ENCODE measurements at regions not wholly inside any gene's neighbourhood (a gene's known extent, or its start where the extent isn't known, plus 50 kb on each side); places are given as distances from the start of the nearest gene placed in this dataset.

DNA sequence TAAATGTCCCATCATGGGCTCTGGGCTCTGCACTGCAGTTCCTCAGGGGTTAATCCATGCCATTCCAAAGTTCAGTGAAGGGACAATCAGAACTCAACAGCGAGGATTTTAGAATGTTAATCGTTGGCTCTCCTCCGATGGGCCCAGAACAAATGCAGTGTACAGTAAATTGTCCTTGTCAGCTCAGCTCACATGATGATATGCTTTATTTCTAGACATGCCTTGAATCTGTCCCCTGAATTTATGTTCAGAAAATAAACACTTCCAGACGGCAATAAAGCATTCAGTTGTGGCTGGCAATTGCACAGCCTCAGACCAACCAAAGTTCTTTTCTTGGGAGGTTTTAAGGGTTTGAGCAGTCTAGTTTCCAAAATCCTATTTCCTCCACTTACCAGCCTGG is 981.2 kb downstream of the BCL11A start:
- no peak for DNase-seq (ENCODE audit: low read depth)
- H3K4me3 ChIP-seq (ENCODE audit: low read depth, low read length), result no peak overlapping the region
- TF ChIP-seq, protein P1, sequence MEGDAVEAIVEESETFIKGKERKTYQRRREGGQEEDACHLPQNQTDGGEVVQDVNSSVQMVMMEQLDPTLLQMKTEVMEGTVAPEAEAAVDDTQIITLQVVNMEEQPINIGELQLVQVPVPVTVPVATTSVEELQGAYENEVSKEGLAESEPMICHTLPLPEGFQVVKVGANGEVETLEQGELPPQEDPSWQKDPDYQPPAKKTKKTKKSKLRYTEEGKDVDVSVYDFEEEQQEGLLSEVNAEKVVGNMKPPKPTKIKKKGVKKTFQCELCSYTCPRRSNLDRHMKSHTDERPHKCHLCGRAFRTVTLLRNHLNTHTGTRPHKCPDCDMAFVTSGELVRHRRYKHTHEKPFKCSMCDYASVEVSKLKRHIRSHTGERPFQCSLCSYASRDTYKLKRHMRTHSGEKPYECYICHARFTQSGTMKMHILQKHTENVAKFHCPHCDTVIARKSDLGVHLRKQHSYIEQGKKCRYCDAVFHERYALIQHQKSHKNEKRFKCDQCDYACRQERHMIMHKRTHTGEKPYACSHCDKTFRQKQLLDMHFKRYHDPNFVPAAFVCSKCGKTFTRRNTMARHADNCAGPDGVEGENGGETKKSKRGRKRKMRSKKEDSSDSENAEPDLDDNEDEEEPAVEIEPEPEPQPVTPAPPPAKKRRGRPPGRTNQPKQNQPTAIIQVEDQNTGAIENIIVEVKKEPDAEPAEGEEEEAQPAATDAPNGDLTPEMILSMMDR (IDR thresholded peaks at IDR 0.05; ENCODE audit: control insufficient read depth, extremely low read depth, insufficient read depth), result no peak

DNA sequence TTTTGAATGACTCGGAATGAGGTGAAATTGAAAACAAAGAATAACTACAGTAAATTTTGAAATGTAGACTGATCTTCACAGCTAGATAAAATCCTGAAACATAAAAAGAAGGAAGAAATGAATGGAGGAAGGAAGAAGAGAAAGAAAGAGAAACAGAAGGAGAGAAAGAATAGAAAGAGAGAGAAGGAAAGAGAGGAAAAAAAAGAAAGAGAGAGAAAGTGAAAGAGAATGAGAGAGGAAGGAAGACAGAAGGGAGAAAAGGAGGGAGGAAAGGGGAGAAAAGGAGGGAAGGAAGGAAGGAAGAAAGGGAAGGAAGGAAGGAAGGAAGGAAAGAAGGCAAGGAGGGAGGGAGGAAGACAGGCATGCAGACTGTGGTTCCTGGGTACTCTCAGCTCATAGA is 982.6 kb downstream of the BCL11A start:
- DNase-seq (ENCODE audit: low read depth), result no peak
- TF ChIP-seq, protein P1 (IDR thresholded peaks at IDR 0.05; ENCODE audit: control insufficient read depth, extremely low read depth, insufficient read depth), result no peak
- H3K4me3 ChIP-seq (ENCODE audit: low read depth, low read length), result no peak overlapping the region

DNA sequence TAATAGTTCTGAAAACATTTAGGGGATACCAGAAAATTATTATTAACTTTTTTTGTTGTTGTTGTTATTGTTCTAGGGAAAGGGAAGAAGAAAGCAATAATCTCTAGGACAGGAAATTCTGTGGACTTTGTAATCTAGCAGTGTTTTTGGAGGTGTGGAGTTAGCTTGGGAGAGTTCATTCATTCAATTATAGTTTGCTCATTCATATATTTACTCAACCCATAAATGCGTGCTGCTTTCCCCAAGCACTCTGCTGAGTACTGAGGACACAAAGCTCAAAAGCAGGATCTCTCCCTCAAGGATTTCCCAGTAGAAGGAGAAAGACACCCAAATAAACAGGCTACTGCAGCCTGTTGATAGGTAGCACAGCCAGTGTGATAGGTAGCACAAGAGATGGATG is 984.3 kb downstream of the BCL11A start:
- H3K4me3 ChIP-seq (ENCODE audit: low read depth, low read length), result no peak overlapping the region
- TF ChIP-seq, protein P1 (IDR thresholded peaks at IDR 0.05; ENCODE audit: control insufficient read depth, extremely low read depth, insufficient read depth), result no peak
- DNase-seq (ENCODE audit: low read depth), result no peak

DNA sequence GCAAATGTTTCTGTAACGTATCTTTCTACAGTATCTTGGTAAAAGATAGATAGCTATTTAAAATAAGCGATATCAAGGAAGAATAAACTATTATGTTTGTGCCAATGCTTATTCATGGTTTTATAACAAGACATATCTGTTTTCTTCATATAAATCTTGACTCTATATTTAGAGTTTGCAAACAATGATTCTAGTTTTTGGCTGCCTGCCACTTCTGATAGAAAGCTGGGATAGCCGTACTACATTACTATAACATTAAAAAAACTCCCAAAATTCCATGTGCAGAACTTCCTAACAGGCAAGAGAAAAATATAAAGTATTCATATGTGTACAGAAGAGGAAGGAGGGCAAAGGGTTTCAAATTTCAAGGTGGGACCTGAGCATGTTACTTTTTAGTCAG is 985.0 kb downstream of the BCL11A start:
- TF ChIP-seq, protein P1 (IDR thresholded peaks at IDR 0.05; ENCODE audit: control insufficient read depth, extremely low read depth, insufficient read depth), result no peak
- H3K4me3 ChIP-seq (ENCODE audit: low read depth, low read length), result no peak overlapping the region
- no peak for DNase-seq (ENCODE audit: low read depth)

DNA sequence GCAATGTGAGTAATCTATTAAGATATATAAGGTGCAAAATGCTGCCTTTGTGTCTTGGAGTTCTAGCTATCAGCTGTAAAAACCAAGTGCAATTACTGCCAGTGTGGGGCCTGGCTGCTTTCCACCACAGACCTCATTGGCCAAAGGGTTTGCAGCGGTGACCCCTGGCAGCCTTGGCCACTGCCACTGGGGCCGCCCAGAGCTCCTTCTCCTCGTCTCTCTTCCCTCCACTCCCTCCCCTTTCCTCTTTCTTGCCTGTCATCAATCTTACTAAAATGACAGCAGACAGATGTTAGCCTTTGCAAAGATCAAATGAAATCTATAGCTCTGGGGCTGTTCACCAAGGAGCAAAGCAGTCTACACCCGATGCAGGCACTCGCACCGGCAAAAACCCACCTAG is 986.3 kb downstream of the BCL11A start:
- no peak for DNase-seq (ENCODE audit: low read depth)
- no peak overlapping the region for H3K4me3 ChIP-seq (ENCODE audit: low read depth, low read length)
- TF ChIP-seq, protein P1 (IDR thresholded peaks at IDR 0.05; ENCODE audit: control insufficient read depth, extremely low read depth, insufficient read depth), result no peak

DNA sequence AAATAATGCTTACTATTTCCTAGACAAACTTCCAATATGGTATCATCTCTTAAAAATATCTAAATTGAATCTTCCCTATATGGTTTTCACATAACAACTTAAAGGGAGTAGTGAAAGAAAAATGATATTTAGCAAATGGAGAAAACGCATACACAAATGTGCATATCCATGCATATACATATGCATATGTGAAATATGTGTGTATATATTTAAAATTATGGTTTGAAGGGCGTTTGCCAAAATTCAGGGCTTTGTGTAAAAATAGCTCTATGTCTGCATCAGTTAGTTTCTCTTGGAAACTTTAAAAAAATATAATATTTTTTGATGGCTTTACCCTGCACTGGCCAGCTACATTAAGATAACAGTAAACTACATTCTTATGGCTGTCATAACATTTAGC is 986.7 kb downstream of the BCL11A start:
- H3K4me3 ChIP-seq (ENCODE audit: low read depth, low read length), result no peak overlapping the region
- TF ChIP-seq, protein P1 (IDR thresholded peaks at IDR 0.05; ENCODE audit: control insufficient read depth, extremely low read depth, insufficient read depth), result no peak
- no peak for DNase-seq (ENCODE audit: low read depth)

DNA sequence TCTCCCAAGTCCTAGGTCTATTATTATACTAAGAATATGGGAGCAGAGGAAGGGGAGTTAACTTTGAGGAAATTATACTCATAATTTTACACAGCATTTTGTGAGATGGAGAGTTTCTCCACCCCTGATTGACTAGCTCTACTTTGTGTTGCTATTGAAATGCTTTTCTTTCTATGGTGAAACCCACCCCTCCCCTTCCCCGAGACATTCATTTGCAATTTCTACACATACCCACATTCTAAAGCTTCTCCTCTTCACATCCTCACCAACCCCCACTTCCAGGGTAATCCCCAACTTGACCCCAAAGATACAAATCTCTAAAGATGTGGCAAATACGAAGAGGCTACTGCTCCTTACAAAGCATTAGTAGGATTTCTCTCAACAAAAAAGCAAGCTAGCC is 992.2 kb downstream of the BCL11A start:
- DNase-seq (ENCODE audit: low read depth), result no peak
- TF ChIP-seq, protein P1 (IDR thresholded peaks at IDR 0.05; ENCODE audit: control insufficient read depth, extremely low read depth, insufficient read depth), result no peak
- no peak overlapping the region for H3K4me3 ChIP-seq (ENCODE audit: low read depth, low read length)
